HUDEP-2 (cell line): ENCODE measurements at regions not wholly inside any gene's neighbourhood (a gene's known extent, or its start where the extent isn't known, plus 50 kb on each side); places are given as distances from the start of the nearest gene placed in this dataset.
"Not testable (repeated sequence)": the region's sequence is repeated elsewhere in the genome, so short reads cannot be mapped to it uniquely, and the experiment has no call there.

Experiments
- DNase-seq, 76 experiments: peaks; one replicate each; lab custom pipeline; 2025; ENCODE audit not compliant: unreplicated experiment in 76 of 76; lab: John Stamatoyannopoulos, UW

GRCh38 chr16:22675745-22676540 is 138.0 kb upstream of the HS3ST2 start:
- no peak for DNase-seq

- no peak for DNase-seq
These were observed 136.7 kb upstream of the HS3ST2 start for GRCh38 chr16:22677024-22677830.

GRCh38 chr16:22678311-22678710 is 135.7 kb upstream of the HS3ST2 start:
- no peak for DNase-seq

GRCh38 chr16:22681554-22682291 is 132.2 kb upstream of the HS3ST2 start:
- DNase-seq = no peak

- DNase-seq = no peak
These were observed 130.7 kb upstream of the HS3ST2 start for GRCh38 chr16:22683258-22683657.

GRCh38 chr16:22683730-22684573 is 130.0 kb upstream of the HS3ST2 start:
- no peak for DNase-seq

GRCh38 chr16:22684574-22685458 is 129.1 kb upstream of the HS3ST2 start:
- no peak for DNase-seq

GRCh38 chr16:22685459-22685830 is 128.5 kb upstream of the HS3ST2 start:
- DNase-seq = no peak

GRCh38 chr16:22687031-22687530 is 126.9 kb upstream of the HS3ST2 start:
- no peak for DNase-seq

- no peak for DNase-seq
These were observed 125.5 kb upstream of the HS3ST2 start for GRCh38 chr16:22688463-22688862.

- DNase-seq = no peak
These were observed 125.0 kb upstream of the HS3ST2 start for GRCh38 chr16:22688930-22689329.

GRCh38 chr16:22691335-22691734 is 122.6 kb upstream of the HS3ST2 start:
- no peak for DNase-seq

GRCh38 chr16:22692034-22692433 is 121.9 kb upstream of the HS3ST2 start:
- no peak for DNase-seq

- DNase-seq = no peak
These were observed 120.9 kb upstream of the HS3ST2 start for GRCh38 chr16:22692916-22693637.

GRCh38 chr16:22693638-22694340 is 120.2 kb upstream of the HS3ST2 start:
- DNase-seq = no peak

GRCh38 chr16:22694887-22695382 is 119.0 kb upstream of the HS3ST2 start:
- DNase-seq = no peak

GRCh38 chr16:22695773-22696172 is 118.2 kb upstream of the HS3ST2 start:
- not testable (repeated sequence) for DNase-seq

- no peak for DNase-seq
These were observed 114.6 kb upstream of the HS3ST2 start for GRCh38 chr16:22699356-22699755.
